ENCODE measurements at regions not wholly inside any gene's neighbourhood (a gene's known extent, or its start where the extent isn't known, plus 50 kb on each side); places are given as distances from the start of the nearest gene placed in this dataset.

GRCh38 chrX:45743906-45744625, 543.4 kb upstream of the DIPK2B start:
- Mint-ChIP-seq H3K4me3 (ENCODE audit: unreplicated experiment) (no peak overlapping the region), H3K4me1 (ENCODE audit: unreplicated experiment) (peaks cover 8% of the 10 kb centered on the region), H3K27me3 (ENCODE audit: unreplicated experiment) (no peaks in the 10 kb centered on the region), H3K27ac (ENCODE audit: unreplicated experiment) (no peak overlapping the region), H3K9me3 (ENCODE audit: unreplicated experiment) (no peaks in the 10 kb centered on the region), H3K36me3 (ENCODE audit: unreplicated experiment) (peaks cover 13% of the 10 kb centered on the region)
- no peak for TF ChIP-seq CTCF (IDR thresholded peaks at IDR 0.05)
- no peak for DNase-seq (ENCODE audit: extremely low spot score, unreplicated experiment)

GRCh38 chrX:45743081-45743533, 542.4 kb upstream of the DIPK2B start:
- Mint-ChIP-seq H3K4me3 (ENCODE audit: unreplicated experiment) (no peak overlapping the region), H3K36me3 (ENCODE audit: unreplicated experiment) (peaks cover 13% of the 10 kb centered on the region), H3K9me3 (ENCODE audit: unreplicated experiment) (no peaks in the 10 kb centered on the region), H3K27me3 (ENCODE audit: unreplicated experiment) (no peaks in the 10 kb centered on the region), H3K27ac (ENCODE audit: unreplicated experiment) (no peak overlapping the region), H3K4me1 (ENCODE audit: unreplicated experiment) (peaks cover 4% of the 10 kb centered on the region)
- no peak for TF ChIP-seq CTCF (IDR thresholded peaks at IDR 0.05)
- no peak for DNase-seq (ENCODE audit: extremely low spot score, unreplicated experiment)

GRCh38 chrX:45740291-45740690, 539.6 kb upstream of the DIPK2B start:
- TF ChIP-seq CTCF (IDR thresholded peaks at IDR 0.05): no peak
- Mint-ChIP-seq H3K27ac (ENCODE audit: unreplicated experiment) (no peak overlapping the region), H3K36me3 (ENCODE audit: unreplicated experiment) (peaks cover 3% of the 10 kb centered on the region), H3K4me3 (ENCODE audit: unreplicated experiment) (no peak overlapping the region), H3K27me3 (ENCODE audit: unreplicated experiment) (no peaks in the 10 kb centered on the region), H3K9me3 (ENCODE audit: unreplicated experiment) (no peaks in the 10 kb centered on the region), H3K4me1 (ENCODE audit: unreplicated experiment) (peaks cover 2% of the 10 kb centered on the region)
- no peak for DNase-seq (ENCODE audit: extremely low spot score, unreplicated experiment)

- DNase-seq (ENCODE audit: extremely low spot score, unreplicated experiment): no peak
- no peak for TF ChIP-seq CTCF (IDR thresholded peaks at IDR 0.05)
- no peak overlapping the region for H3K27ac Mint-ChIP-seq (ENCODE audit: unreplicated experiment)
- peaks cover 2% of the 10 kb centered on the region for H3K4me1 Mint-ChIP-seq (ENCODE audit: unreplicated experiment)
- no peaks in the 10 kb centered on the region for H3K36me3 Mint-ChIP-seq (ENCODE audit: unreplicated experiment)
- no peaks in the 10 kb centered on the region for H3K27me3 Mint-ChIP-seq (ENCODE audit: unreplicated experiment)
- H3K4me3 Mint-ChIP-seq (ENCODE audit: unreplicated experiment): no peak overlapping the region
- H3K9me3 Mint-ChIP-seq (ENCODE audit: unreplicated experiment): peaks cover 9% of the 10 kb centered on the region
Measured at GRCh38 chrX:45735571-45735970, 534.9 kb upstream of the DIPK2B start.

- Mint-ChIP-seq H3K4me1 (ENCODE audit: unreplicated experiment) (peaks cover 2% of the 10 kb centered on the region), H3K27me3 (ENCODE audit: unreplicated experiment) (no peaks in the 10 kb centered on the region), H3K9me3 (ENCODE audit: unreplicated experiment) (peaks cover 9% of the 10 kb centered on the region), H3K27ac (ENCODE audit: unreplicated experiment) (no peak overlapping the region), H3K36me3 (ENCODE audit: unreplicated experiment) (no peaks in the 10 kb centered on the region), H3K4me3 (ENCODE audit: unreplicated experiment) (no peak overlapping the region)
- DNase-seq (ENCODE audit: extremely low spot score, unreplicated experiment): no peak
- TF ChIP-seq CTCF (IDR thresholded peaks at IDR 0.05): no peak
Measured at GRCh38 chrX:45731448-45731847, 530.8 kb upstream of the DIPK2B start.
